ENCODE measurements at regions not wholly inside any gene's neighbourhood (a gene's known extent, or its start where the extent isn't known, plus 50 kb on each side); places are given as distances from the start of the nearest gene placed in this dataset.

DNA sequence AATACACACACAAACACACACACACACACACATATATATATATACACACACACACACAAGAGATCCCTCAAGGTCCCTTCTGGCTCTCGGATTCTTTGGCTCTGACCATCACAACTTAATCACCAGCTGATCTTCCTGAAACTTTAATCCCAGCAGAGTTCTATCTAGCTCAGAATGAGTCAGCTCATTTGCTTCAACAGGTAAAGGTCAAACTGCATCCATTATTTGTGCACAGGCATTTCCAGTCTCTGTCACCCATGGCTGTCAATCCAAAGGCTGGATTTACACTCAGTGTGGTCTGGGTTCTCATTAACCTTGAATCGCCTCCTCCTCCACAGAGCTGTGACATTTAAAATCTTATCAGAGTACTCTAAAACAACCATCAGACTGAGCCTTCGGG, 113.3 kb upstream of the TMPO start:
- TF ChIP-seq POLR2A (IDR thresholded peaks at IDR 0.05; ENCODE audit: low read length) (no peak), GATA1 (IDR thresholded peaks at IDR 0.05; ENCODE audit: low read depth, low read length) (no peak)
